ENCODE measurements at regions not wholly inside any gene's neighbourhood (a gene's known extent, or its start where the extent isn't known, plus 50 kb on each side); places are given as distances from the start of the nearest gene placed in this dataset.

GRCh38 chr12:91994208-91994797, 151.3 kb downstream of the BTG1 start:
- no peak for DNase-seq

DNA sequence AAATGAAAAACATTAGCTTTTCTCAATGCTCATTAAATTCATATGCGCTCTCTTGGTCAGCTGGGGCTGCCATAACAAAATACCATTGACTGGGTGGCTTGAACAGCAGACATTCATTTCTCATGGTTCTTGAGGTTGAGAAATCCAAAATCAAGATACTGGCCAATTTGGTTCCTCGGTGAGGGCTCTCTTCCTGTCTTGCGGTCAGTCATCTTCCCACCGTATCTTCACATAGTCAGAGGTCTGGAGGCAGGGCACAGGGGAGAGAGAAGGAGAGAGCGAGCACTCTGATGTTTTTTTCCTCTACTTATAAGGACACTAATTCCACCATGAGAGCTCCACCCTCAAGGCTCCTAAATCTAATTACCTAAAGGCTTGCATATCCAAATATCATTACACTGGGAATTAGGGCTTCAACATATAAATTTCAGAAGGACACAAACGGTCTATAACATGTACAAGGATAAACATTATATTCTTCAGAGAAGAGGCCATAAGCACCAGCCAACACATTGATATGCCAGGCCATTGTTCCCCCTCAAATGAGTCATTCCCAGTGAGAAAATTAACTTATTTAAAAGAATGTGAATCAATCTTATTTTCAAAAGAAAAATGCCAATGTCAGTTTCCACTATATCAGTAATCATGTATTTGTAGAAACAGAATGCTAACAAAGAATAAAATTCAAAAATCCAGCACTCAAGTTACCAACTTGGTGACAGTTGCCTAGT, 152.2 kb downstream of the BTG1 start:
- DNase-seq: no peak

- no peak for DNase-seq
Observed at GRCh38 chr12:91991399-91992187, 154.1 kb downstream of the BTG1 start.

GRCh38 chr12:91990525-91990924, 155.1 kb downstream of the BTG1 start:
- DNase-seq: no peak

DNA sequence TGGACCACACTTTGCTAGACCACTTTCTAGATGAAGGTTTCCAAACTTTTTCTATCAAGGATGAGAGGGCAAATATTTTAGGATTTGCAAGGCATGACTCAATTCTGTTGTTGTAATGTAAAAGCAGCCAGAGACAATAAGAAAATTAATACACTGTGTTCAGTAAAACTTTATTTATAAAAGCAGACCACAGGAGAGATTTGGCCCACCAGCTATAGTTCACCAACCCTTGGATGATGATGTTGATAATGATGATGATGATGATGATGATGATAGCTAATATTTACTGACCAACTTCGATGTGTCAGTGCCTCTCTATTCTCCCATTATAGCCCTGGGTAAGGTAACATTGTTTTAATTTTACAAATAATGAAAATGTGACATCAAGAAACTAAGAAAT, 156.5 kb downstream of the BTG1 start:
- no peak for DNase-seq

GRCh38 chr12:91988086-91988923, 157.3 kb downstream of the BTG1 start:
- DNase-seq: no peak

- no peak for DNase-seq
Observed at GRCh38 chr12:91986084-91986483, 159.6 kb downstream of the BTG1 start.

DNA sequence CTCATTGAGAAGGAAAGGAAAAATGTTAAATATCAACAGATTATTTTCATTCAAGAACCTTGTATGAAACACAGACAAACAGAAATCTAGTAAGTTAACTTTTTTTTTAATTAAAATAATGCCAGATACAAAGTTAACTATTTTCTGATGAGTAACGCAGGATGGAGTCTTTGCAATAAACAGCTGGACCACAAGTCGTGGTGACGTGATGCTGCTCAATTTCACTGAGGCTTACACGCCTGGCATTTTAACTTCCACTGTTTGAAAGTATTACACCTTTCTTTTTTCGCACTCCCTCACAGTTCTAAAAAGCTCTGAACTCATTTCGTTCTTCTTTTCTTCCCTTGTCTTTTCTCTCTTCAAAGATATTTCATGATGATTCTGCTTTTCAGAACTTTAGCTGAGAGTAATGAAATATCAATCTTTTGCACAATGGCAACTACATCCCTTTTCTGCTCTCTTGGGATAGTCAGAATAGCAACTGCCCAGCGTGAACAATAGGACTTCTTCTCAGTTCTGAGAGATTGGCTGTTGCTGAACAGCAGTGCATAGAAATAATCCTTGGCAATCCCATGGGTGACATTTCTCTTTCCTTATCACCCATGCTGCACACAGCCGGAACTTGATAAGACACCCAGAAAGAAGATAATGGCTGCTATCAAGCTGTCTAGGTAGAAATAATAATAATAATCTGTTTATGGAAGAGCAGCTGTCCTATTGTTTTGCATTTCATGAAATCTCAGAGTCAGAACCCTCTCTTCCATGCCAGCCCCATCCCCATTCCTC, 160.5 kb downstream of the BTG1 start:
- no peak for DNase-seq

DNA sequence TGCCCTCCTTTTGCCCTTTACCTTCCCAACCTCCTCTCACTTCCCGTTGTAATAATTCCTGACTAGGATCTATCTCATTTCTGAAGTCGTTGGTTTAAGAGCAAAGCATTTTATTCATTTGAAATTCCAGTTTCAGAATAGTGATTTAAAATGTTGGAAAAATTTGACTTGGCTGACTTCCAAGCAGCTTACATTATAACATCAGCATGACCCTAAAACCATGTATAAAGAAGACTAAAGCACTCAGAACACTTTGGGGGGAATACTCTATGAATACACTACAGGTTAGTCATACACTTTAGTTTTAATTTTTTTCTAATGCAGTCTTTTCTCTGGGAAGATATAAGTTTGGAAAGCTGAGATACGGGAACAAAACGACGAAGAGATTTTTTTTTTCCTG, 161.1 kb downstream of the BTG1 start:
- DNase-seq: no peak

- DNase-seq: no peak
Observed at GRCh38 chr12:91983935-91984334, 161.7 kb downstream of the BTG1 start.

- DNase-seq: no peak
Observed at GRCh38 chr12:91982946-91983345, 162.7 kb downstream of the BTG1 start.

GRCh38 chr12:91980389-91980821, 165.2 kb downstream of the BTG1 start:
- DNase-seq: no peak

DNA sequence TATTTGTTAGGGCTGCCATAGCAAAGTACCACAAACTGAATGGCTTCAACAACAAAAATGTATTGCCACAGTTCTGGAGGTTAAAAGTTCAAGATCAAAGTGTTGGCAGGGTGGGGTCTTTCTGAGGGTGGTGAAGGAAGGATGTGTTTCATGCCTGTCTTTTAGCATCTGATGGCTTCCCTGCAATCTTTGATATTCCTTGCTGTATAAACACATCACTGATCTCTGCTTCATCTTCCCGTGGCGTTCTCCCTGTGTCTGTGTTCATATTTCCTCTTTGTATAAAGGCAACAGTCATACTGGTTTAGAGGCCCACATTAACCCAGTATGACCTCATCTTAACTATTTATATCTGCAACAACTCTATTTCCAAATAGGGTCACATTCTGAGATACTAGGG, 167.5 kb downstream of the BTG1 start:
- no peak for DNase-seq

DNA sequence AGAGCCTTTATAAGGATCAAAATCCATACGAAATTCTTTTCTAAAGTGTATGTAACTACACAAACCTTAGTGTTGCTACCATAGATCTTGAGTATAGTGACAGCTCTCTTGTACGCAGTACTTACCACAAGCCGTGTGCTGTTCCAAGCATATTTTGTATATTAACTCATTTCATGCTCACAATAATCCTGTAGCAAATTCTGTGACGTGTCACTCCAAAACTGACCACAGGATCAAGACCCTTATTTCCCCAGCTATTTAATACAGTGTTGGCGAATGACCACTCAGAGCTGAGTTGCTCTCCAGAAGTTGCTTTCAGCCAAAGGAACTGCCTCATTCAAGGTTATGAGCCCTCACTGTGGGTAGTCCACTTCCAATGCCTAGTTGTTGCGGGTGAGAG, 169.8 kb downstream of the BTG1 start:
- DNase-seq: no peak

GRCh38 chr12:91974541-91975085, 171.0 kb downstream of the BTG1 start:
- no peak for DNase-seq

DNA sequence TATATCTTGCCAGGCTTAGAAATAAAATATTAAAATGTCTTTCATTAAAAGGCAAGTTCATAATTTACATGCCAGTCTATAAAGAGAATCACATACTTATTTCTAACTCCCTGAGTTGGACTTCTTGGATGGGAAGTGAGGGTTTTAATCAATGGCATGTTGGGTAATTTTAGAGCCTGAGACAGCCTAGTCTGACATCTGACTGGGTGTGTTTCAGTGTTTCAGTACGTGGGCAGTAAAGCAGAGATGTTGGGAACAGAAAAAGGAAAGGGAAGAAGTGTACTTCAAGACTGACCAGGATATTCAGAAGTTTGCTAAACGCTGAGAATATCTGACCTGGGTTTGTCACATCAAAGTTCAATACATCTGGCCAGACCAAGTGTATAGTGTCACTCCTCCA, 171.8 kb downstream of the BTG1 start:
- DNase-seq: no peak

GRCh38 chr12:91972896-91973295, 172.8 kb downstream of the BTG1 start:
- no peak for DNase-seq

DNA sequence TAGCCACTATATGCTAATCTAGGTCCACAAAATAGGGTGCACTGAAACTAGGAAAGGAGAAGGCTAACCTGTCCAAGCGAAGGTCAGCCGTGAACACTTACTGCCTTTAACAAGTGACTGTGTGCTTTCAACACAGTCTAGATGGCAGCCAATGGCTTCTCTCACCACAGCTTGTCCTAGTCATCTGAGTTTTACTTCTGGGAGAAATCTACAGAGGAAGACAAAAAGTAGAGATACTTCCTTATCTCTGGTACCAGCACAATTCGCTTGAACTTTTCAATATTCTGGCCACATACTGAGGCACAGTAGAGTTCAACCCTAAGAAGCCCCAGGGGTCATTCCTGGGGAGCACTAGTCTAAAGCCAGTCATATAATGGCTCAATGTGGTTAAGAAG, 176.9 kb downstream of the BTG1 start:
- DNase-seq: no peak

- no peak for DNase-seq
Observed at GRCh38 chr12:91968076-91968776, 177.4 kb downstream of the BTG1 start.

GRCh38 chr12:91967590-91967989, 178.1 kb downstream of the BTG1 start:
- DNase-seq: no peak

GRCh38 chr12:91965781-91966180, 179.9 kb downstream of the BTG1 start:
- no peak for DNase-seq

All from stimulated activated CD8-positive, alpha-beta memory T cell treated with anti-CD3 and anti-CD28 coated beads, Interleukin-4, amount 100 ng/mL, for 48 hours (primary cell).